A673 (cell line): ENCODE measurements at regions not wholly inside any gene's neighbourhood (a gene's known extent, or its start where the extent isn't known, plus 50 kb on each side); places are given as distances from the start of the nearest gene placed in this dataset.

Source experiments
- BruUV-seq: library from RNA; stranded (reverse); fragments of 400-500 nt; replicated peaks from 2 replicates; lab custom pipeline; 2021; lab: Mats Ljungman, UMichigan
- CTCF ChIA-PET: fragments of 300-600 bp; sonication (Branson Sonifier 250); formaldehyde crosslinking; loops from one replicate; lab custom pipeline; 2022; ENCODE audit warnings: antibody characterized with exemption; lab: Charles Lee
- POLR2A ChIA-PET: fragments of 300-600 bp; sonication (Branson Sonifier 250); formaldehyde crosslinking; loops from one replicate; lab custom pipeline; 2022; ENCODE audit warnings: antibody characterized with exemption; ENCODE audit not compliant: low non-redundant PET; lab: Charles Lee
- DNase-seq: peaks from one replicate; pipeline ENCODE4 v3.0.0-alpha.2; 2015; ENCODE audit warnings: low spot score
- H3K27ac ChIP-seq: fragments of 200-600 bp; sonication (generic); 2 replicates; pipeline ENCODE4 v1.5.1; 2016; ENCODE audit warnings: mixed run types, low read depth, mild to moderate bottlenecking, mixed read lengths, antibody characterized with exemption, low read length; ENCODE audit not compliant: poor library complexity, severe bottlenecking
- H3K27me3 ChIP-seq: fragments of 200-600 bp; sonication (generic); replicated peaks from 2 replicates; pipeline ENCODE4 v1.6.1; 2017; ENCODE audit warnings: mixed run types, low read depth, mild to moderate bottlenecking, mixed read lengths, antibody characterized with exemption, low read length; ENCODE audit not compliant: insufficient read depth, poor library complexity
- H3K36me3 ChIP-seq: fragments of 200-600 bp; sonication (generic); 2 replicates; pipeline ENCODE4 v1.6.1; 2016; ENCODE audit warnings: mixed run types, mild to moderate bottlenecking, mixed read lengths, antibody characterized with exemption, low read length; ENCODE audit not compliant: insufficient read depth, poor library complexity, severe bottlenecking
- H3K4me1 ChIP-seq: fragments of 200-600 bp; sonication (generic); 2 replicates; pipeline ENCODE4 v1.6.1; 2017; ENCODE audit warnings: mixed run types, mild to moderate bottlenecking, mixed read lengths, antibody characterized with exemption, low read length; ENCODE audit not compliant: insufficient read depth, poor library complexity, severe bottlenecking
- H3K4me3 ChIP-seq: fragments of 200-600 bp; sonication (generic); 2 replicates; pipeline ENCODE4 v1.5.1; 2016; ENCODE audit warnings: low read depth, mixed run types, mild to moderate bottlenecking, mixed read lengths, low read length; ENCODE audit not compliant: poor library complexity, severe bottlenecking
- H3K9me3 ChIP-seq: fragments of 200-600 bp; sonication (generic); 2 replicates; pipeline ENCODE4 v1.6.1; 2016; ENCODE audit warnings: mixed run types, low read depth, mild to moderate bottlenecking, mixed read lengths, antibody characterized with exemption, low read length; ENCODE audit not compliant: poor library complexity, severe bottlenecking
- EZH2 ChIP-seq: fragments of 200-600 bp; sonication (generic); IDR thresholded peaks from 2 replicates; pipeline ENCODE4 v1.6.1; 2017; ENCODE audit warnings: borderline replicate concordance, low read depth, mild to moderate bottlenecking, mixed read lengths, antibody characterized with exemption, low read length; ENCODE audit not compliant: poor library complexity, severe bottlenecking
- intact Hi-C: fragments of 100-400 bp; cut with micrococcal nuclease; formaldehyde crosslinking; loops from one replicate; pipeline ENCODE4 v1.10.0; 2022; ENCODE audit not compliant: unreplicated experiment
- TF ChIP-seq, protein P1 (sequence below): fragments of 300-800, 200-600 bp; sonication (generic); conservative IDR thresholded peaks from 2 replicates; pipeline ENCODE4 v1.5.1; 2017; ENCODE audit warnings: low read depth, mild to moderate bottlenecking, antibody characterized with exemption, low read length, moderate library complexity, mixed read lengths

- intact Hi-C loops, result no loop called here
- CTCF ChIA-PET, result no interaction called here
- POLR2A ChIA-PET, result no interaction called here
- TF ChIP-seq, protein P1, sequence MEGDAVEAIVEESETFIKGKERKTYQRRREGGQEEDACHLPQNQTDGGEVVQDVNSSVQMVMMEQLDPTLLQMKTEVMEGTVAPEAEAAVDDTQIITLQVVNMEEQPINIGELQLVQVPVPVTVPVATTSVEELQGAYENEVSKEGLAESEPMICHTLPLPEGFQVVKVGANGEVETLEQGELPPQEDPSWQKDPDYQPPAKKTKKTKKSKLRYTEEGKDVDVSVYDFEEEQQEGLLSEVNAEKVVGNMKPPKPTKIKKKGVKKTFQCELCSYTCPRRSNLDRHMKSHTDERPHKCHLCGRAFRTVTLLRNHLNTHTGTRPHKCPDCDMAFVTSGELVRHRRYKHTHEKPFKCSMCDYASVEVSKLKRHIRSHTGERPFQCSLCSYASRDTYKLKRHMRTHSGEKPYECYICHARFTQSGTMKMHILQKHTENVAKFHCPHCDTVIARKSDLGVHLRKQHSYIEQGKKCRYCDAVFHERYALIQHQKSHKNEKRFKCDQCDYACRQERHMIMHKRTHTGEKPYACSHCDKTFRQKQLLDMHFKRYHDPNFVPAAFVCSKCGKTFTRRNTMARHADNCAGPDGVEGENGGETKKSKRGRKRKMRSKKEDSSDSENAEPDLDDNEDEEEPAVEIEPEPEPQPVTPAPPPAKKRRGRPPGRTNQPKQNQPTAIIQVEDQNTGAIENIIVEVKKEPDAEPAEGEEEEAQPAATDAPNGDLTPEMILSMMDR, result no peak
- no peak for TF ChIP-seq EZH2
- Histone ChIP-seq H3K36me3 (no peaks in the 10 kb centered on the region), H3K27ac (no peak overlapping the region), H3K27me3 (no peaks in the 10 kb centered on the region), H3K9me3 (peaks cover 11% of the 10 kb centered on the region), H3K4me1 (no peaks in the 10 kb centered on the region), H3K4me3 (no peak overlapping the region)
- DNase-seq, result no peak
- BruUV-seq, result no TSS peak
These were observed 297.5 kb upstream of the XYLT1 start for GRCh38 chr16:17768257-17768656.

DNA sequence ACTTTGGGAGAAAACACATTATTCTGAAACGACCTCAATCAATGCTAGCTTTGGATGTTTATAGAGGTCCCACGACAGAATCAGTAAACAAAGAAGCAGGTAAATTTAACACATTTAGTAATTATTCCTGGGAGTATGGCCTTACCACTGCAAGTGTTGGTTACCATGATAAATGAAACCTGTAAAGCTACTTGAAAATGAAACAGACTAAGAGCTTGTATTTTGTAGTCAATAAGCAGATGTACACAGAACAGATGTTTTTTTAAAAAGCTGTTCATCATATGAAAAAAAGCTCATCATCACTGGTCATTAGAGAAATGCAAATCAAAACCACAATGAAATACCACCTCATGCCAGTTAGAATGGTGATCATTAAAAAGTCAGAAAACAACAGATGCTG is 295.3 kb upstream of the XYLT1 start:
- intact Hi-C loops, result no loop called here
- CTCF ChIA-PET, result no interaction called here
- no peaks in the 10 kb centered on the region for H3K27me3 ChIP-seq

DNA sequence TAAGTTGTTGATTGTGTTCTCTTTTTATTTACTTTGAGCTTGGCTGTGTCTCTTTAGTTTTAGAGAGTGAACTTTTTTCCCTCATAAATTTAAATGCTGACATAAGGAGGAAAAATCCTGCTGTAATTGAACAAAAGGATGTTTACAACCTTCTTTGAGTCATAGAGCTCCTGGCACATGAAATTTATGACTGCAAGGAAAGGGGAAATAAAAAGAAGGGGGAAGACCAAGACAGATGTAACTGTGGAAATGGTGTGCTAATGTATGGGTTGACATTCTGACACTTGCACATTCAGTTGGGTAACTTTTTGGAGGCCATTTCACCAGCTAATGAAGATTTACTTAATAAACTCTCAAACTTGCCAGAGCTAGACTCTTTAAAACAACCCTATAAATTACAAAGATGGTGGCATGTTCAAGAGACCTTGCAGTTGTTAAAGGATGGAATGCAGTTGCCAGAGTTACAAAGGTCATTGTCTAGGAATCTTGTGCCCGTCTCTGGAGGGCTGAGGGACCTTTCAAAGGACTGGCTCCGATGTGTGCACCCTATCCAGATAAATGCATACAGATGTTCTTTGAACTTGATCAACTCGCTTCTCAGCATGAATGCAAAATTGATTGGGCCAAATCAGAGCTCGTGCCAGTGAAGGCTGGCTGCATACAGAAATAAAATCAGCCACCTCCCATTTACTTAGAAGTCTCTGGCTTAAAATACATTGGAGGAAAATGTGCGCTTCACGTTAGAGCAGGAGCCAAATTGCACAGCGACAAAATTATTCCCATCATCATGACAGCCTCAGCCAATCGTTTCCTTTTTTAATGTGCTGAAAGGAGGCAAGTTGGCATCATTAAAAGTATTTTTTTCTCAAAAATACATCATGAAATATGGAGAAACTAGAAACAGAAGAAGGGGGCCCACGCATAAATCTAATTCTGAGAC is 289.0 kb upstream of the XYLT1 start:
- H3K36me3 ChIP-seq, result no peaks in the 10 kb centered on the region
- DNase-seq, result no peak
- intact Hi-C loops, result no loop called here
- POLR2A ChIA-PET, result no interaction called here
- H3K27me3 ChIP-seq, result no peaks in the 10 kb centered on the region
- H3K9me3 ChIP-seq, result peaks cover 10% of the 10 kb centered on the region
- H3K4me1 ChIP-seq, result no peaks in the 10 kb centered on the region
- CTCF ChIA-PET, result no interaction called here
- no peak overlapping the region for H3K27ac ChIP-seq
- TF ChIP-seq EZH2, result no peak
- TF ChIP-seq, protein P1, result no peak
- H3K4me3 ChIP-seq, result no peak overlapping the region
- no TSS peak for BruUV-seq

More for the DNA sequence above, 295.3 kb upstream of the XYLT1 start:
- POLR2A ChIA-PET, result no interaction called here
- Histone ChIP-seq H3K36me3 (no peaks in the 10 kb centered on the region), H3K4me1 (no peaks in the 10 kb centered on the region), H3K4me3 (no peak overlapping the region), H3K9me3 (peaks cover 9% of the 10 kb centered on the region), H3K27ac (no peak overlapping the region)
- BruUV-seq, result no TSS peak
- DNase-seq, result no peak
- TF ChIP-seq EZH2, result no peak
- TF ChIP-seq, protein P1, result no peak
